K562 (cell line): ENCODE measurements at regions not wholly inside any gene's neighbourhood (a gene's known extent, or its start where the extent isn't known, plus 50 kb on each side); places are given as distances from the start of the nearest gene placed in this dataset.

ENCODE experiments used
- ATAC-seq: fragments of 200-7000 bp; cut with Tn5 transposase; 3 replicates; pipeline ENCODE4 v1.9.1; 2020; ENCODE audit warnings: moderate library complexity
- BruUV-seq: library from RNA; stranded (reverse); fragments of 400-500 nt; replicated peaks from 2 replicates; lab custom pipeline; 2021; lab: Mats Ljungman, UMichigan
- CTCF ChIA-PET: fragments of 300-600 bp; formaldehyde crosslinking; extraction: SDS; loops from one replicate; lab custom pipeline; 2021; ENCODE audit warnings: low intra/inter-chr PET ratio; lab: Yijun Ruan, JAX
- POLR2A ChIA-PET: fragments of 300-600, 350-650 bp; sonication (Branson Sonifier 250); formaldehyde crosslinking; extraction: SDS; loops from one replicate; lab custom pipeline; 2021; ENCODE audit warnings: antibody characterized with exemption, inconsistent platforms; lab: Yijun Ruan, JAX
- DNase-seq, 4 experiments: peaks; one replicate each; pipeline versions ENCODE4 v3.0.0 to v3.0.0-alpha.2; 2011 to 2018; ENCODE audit warnings: low spot score in 3 of 4, mixed read lengths in 3 of 4; ENCODE audit errors: extremely low read depth in 1 of 4
- FAIRE-seq: peaks from 2 replicates; lab custom pipeline; 2011; peaks lifted over from hg19 to GRCh38; lab: Jason Lieb, UNC
- H2AFZ ChIP-seq: 2 replicates; pipeline ENCODE4 v1.6.0; 2011; ENCODE audit warnings: low read depth, low read length, control low read depth, inconsistent platforms
- H3K27ac ChIP-seq: fragments of 200-600 bp; 3 replicates; pipeline ENCODE4 v1.8.0; 2011; ENCODE audit warnings: low read depth, mild to moderate bottlenecking, control low read depth, inconsistent platforms, low read length, moderate library complexity, mixed read lengths; ENCODE audit errors: extremely low read depth
- H3K27me3 ChIP-seq, 2 experiments: fragments of 300-600 bp in 1 of 2; 2 replicates in 1 of 2; 3 replicates in 1 of 2; pipeline versions ENCODE4 v1.6.0 to v1.8.0; 2011; ENCODE audit warnings: inconsistent platforms in 2 of 2, low read length in 2 of 2, mild to moderate bottlenecking in 1 of 2, mixed read lengths in 1 of 2, moderate library complexity in 1 of 2; ENCODE audit not compliant: control insufficient read depth in 2 of 2, insufficient read depth in 2 of 2
- H3K36me3 ChIP-seq: fragments of 300-600 bp; 3 replicates; pipeline ENCODE4 v1.8.0; 2011; ENCODE audit warnings: mild to moderate bottlenecking, low read length, inconsistent platforms; ENCODE audit not compliant: control insufficient read depth, insufficient read depth
- H3K4me1 ChIP-seq, 2 experiments: fragments of 200-600 bp in 1 of 2; replicated peaks in 1 of 2; 2 replicates in 1 of 2; 3 replicates in 1 of 2; pipeline versions ENCODE4 v1.5.1 to v1.8.0; 2011; ENCODE audit warnings: inconsistent platforms in 2 of 2, low read length in 2 of 2, mild to moderate bottlenecking in 1 of 2, mixed read lengths in 1 of 2, moderate library complexity in 1 of 2; ENCODE audit not compliant: control insufficient read depth in 2 of 2, insufficient read depth in 2 of 2
- H3K4me2 ChIP-seq: 2 replicates; pipeline ENCODE4 v1.6.1; 2011; ENCODE audit warnings: low read length, control low read depth, inconsistent platforms, mixed read lengths; ENCODE audit not compliant: insufficient read depth
- H3K4me3 ChIP-seq: fragments of 200-600 bp; sonication (generic), shearing (Covaris generic); 2 replicates; pipeline ENCODE4 v1.5.1; 2016; ENCODE audit warnings: control low read depth, inconsistent platforms
- H3K79me2 ChIP-seq: fragments of 200-600 bp; 3 replicates; pipeline ENCODE4 v1.8.0; 2011; ENCODE audit warnings: low read length, inconsistent platforms; ENCODE audit not compliant: control insufficient read depth, insufficient read depth
- H3K9ac ChIP-seq, 2 experiments: 2 replicates each; pipeline versions ENCODE4 v1.6.0 to v1.6.1; 2011; ENCODE audit warnings: low read depth in 2 of 2, low read length in 2 of 2, control low read depth in 1 of 2, inconsistent platforms in 1 of 2, mild to moderate bottlenecking in 1 of 2, mixed read lengths in 1 of 2; ENCODE audit not compliant: insufficient read depth in 1 of 2
- H3K9me1 ChIP-seq: one replicate; pipeline ENCODE4 v1.6.0; 2011; ENCODE audit warnings: inconsistent platforms, mild to moderate bottlenecking, low read length, moderate library complexity; ENCODE audit not compliant: control insufficient read depth, insufficient read depth
- H3K9me3 ChIP-seq: replicated peaks from 2 replicates; pipeline ENCODE4 v1.5.1; 2011; ENCODE audit warnings: low read depth, low read length, inconsistent platforms; ENCODE audit not compliant: control insufficient read depth, insufficient read depth
- H4K20me1 ChIP-seq: replicated peaks from 2 replicates; pipeline ENCODE4 v1.6.1; 2011; ENCODE audit warnings: low read length, inconsistent platforms, mixed read lengths; ENCODE audit not compliant: control insufficient read depth, insufficient read depth
- ARID2 ChIP-seq: fragments of 450-650 bp; IDR thresholded peaks from 2 replicates; pipeline ENCODE4 v1.6.1; 2017; ENCODE audit warnings: antibody characterized with exemption, mild to moderate bottlenecking
- CEBPB ChIP-seq: fragments of 450-650 bp; IDR thresholded peaks from 2 replicates; pipeline ENCODE4 v1.6.1; 2016; ENCODE audit warnings: missing genetic modification characterization, missing compliant biosample characterization
- CHD4 ChIP-seq: fragments of 200-600 bp; sonication (generic); IDR thresholded peaks from 3 replicates; pipeline ENCODE4 v1.6.1; 2012; ENCODE audit warnings: low read depth, mild to moderate bottlenecking, mixed read lengths, low read length, inconsistent platforms; ENCODE audit not compliant: insufficient read depth, insufficient replicate concordance, poor library complexity, severe bottlenecking
- HBP1 ChIP-seq: fragments of 450-650 bp; formaldehyde crosslinking; IDR thresholded peaks from 2 replicates; pipeline ENCODE4 v1.4.0; 2022; ENCODE audit warnings: missing genetic modification characterization
- HINFP ChIP-seq: fragments of 450-650 bp; conservative IDR thresholded peaks from 2 replicates; pipeline ENCODE4 v1.6.1; 2016; ENCODE audit warnings: missing genetic modification characterization, low read depth, mild to moderate bottlenecking, control low read depth, missing compliant biosample characterization
- HMGXB4 ChIP-seq: sonication (generic); formaldehyde crosslinking; IDR thresholded peaks from 2 replicates; pipeline ENCODE4 v1.8.1; 2023; ENCODE audit warnings: mild to moderate bottlenecking, missing genetic modification reagents
- KLF10 ChIP-seq: fragments of 250-450 bp; sonication (Bioruptor Pico); IDR thresholded peaks from 2 replicates; pipeline ENCODE4 v1.6.1; 2021; ENCODE audit warnings: matching md5 sums
- MECOM ChIP-seq: fragments of 250-450 bp; sonication (Bioruptor Pico); IDR thresholded peaks from 2 replicates; pipeline ENCODE4 v1.8.0; 2022; ENCODE audit warnings: inconsistent platforms
- MLX ChIP-seq, 2 experiments: fragments of 450-650 bp in 1 of 2; sonication (generic) in 1 of 2; formaldehyde crosslinking; conservative IDR thresholded peaks; 2 replicates each; pipeline versions ENCODE4 v1.4.0 to v1.8.1; 2020 to 2022; ENCODE audit warnings: mild to moderate bottlenecking in 1 of 2, missing genetic modification reagents in 1 of 2
- NEUROD1 ChIP-seq: fragments of 150-350 bp; IDR thresholded peaks from 2 replicates; pipeline ENCODE4 v1.6.1; 2014; ENCODE audit warnings: borderline replicate concordance, low read length, low read depth; ENCODE audit not compliant: partially characterized antibody
- NFXL1 ChIP-seq: fragments of 450-650 bp; formaldehyde crosslinking; IDR thresholded peaks from 2 replicates; pipeline ENCODE4 v1.4.0; 2021; ENCODE audit warnings: mild to moderate bottlenecking
- RHOXF2B ChIP-seq: fragments of 250-450 bp; sonication (Bioruptor Pico); conservative IDR thresholded peaks from 2 replicates; pipeline ENCODE4 v1.5.1; 2021
- SAFB2 ChIP-seq: fragments of 200-400 bp; formaldehyde crosslinking; IDR thresholded peaks from 2 replicates; pipeline ENCODE4 v1.6.1; 2018; ENCODE audit warnings: borderline replicate concordance, low read length, low read depth, moderate library complexity; ENCODE audit not compliant: severe bottlenecking
- STAT5B ChIP-seq: fragments of 250-450 bp; sonication (Bioruptor Pico); IDR thresholded peaks from 2 replicates; pipeline ENCODE4 v1.8.0; 2021; ENCODE audit warnings: mild to moderate bottlenecking, inconsistent platforms
- TEAD4 ChIP-seq, 2 experiments: sonication (generic) in 1 of 2; formaldehyde crosslinking in 1 of 2; IDR thresholded peaks; 2 replicates each; pipeline versions ENCODE4 v1.6.1 to v1.8.0; 2012 to 2022; ENCODE audit warnings: borderline replicate concordance in 1 of 2, inconsistent platforms in 1 of 2, low read length in 1 of 2, mild to moderate bottlenecking in 1 of 2, missing genetic modification reagents in 1 of 2
- TRIM24 ChIP-seq, 2 experiments: fragments of 450-650 bp; IDR thresholded peaks; 2 replicates each; pipeline ENCODE4 v1.6.1; 2016
- ZNF24 ChIP-seq: fragments of 450-650 bp; IDR thresholded peaks from 2 replicates; pipeline ENCODE4 v1.6.1; 2016
- ZNF253 ChIP-seq: fragments of 250-450 bp; sonication (Bioruptor Pico); conservative IDR thresholded peaks from 2 replicates; pipeline ENCODE4 v1.6.1; 2021; ENCODE audit warnings: mild to moderate bottlenecking
- WGBS: fragments of 100-300 bp; shearing (Covaris generic); methylation state at CpG from one replicate; pipeline ENCODE4 v1.1.6; 2016; ENCODE audit warnings: low coverage, mixed read lengths; ENCODE audit not compliant: insufficient coverage; ENCODE audit errors: missing lambda C conversion rate; 5-methylcytosine and 5-hydroxymethylcytosine counted together
- in situ Hi-C: fragments of 300-500 bp; cut with MboI; formaldehyde crosslinking; loops from 4 replicates; pipeline ENCODE4 v1.15.0; 2018; ENCODE audit warnings: inconsistent platforms, mixed read lengths
- intact Hi-C: fragments of 100-400 bp; cut with micrococcal nuclease; formaldehyde crosslinking; loops from 2 replicates; pipeline ENCODE4 v1.14.2; 2022

GRCh38 chr5:173501922-173502321 lies 114.5 kb downstream of the BOD1 start (continued):
- TF ChIP-seq HMGXB4 (CRISPR knock-in tag) (no peak), HINFP (tag) (no peak), RHOXF2B (no peak), ZNF253 (CRISPR knock-in tag) (no peak), KLF10 (CRISPR knock-in tag) (no peak), TEAD4 (IDR thresholded peaks at IDR 0.05; ENCODE audit: low read length) (no peak), TEAD4 (CRISPR knock-in tag; IDR thresholded peaks at IDR 0.05; ENCODE audit: borderline replicate concordance) (no peak)

- no peaks in the 10 kb centered on the region for H4K20me1 ChIP-seq
- ChIA-PET POLR2A (no interaction called here), CTCF (no interaction called here)
- no peaks in the 10 kb centered on the region for H3K36me3 ChIP-seq
- no peaks in the 10 kb centered on the region for H3K79me2 ChIP-seq
- H3K27me3 ChIP-seq = peaks cover 32 to 65% of the 10 kb centered on the region in 2 experiments
- H2AFZ ChIP-seq = no peak overlapping the region
- no peak overlapping the region for H3K27ac ChIP-seq
- WGBS = 0% methylated on average over 8 of the region's 8 CpGs
- no TSS peak for BruUV-seq
- no peaks in the 10 kb centered on the region for H3K9me3 ChIP-seq
- DNase-seq = no peak
- in situ Hi-C loops = no loop called here
- H3K4me1 ChIP-seq = peaks cover 0 to 3% of the 10 kb centered on the region in 2 experiments; a peak in 1 of 5 replicates
- ATAC-seq = no peak
- no peak overlapping the region for H3K4me3 ChIP-seq
- no peaks in the 10 kb centered on the region for H3K9me1 ChIP-seq
- no peak overlapping the region for H3K4me2 ChIP-seq
- no peak overlapping the region for H3K9ac ChIP-seq
- intact Hi-C loops = no loop called here
- FAIRE-seq = no peak
- TF ChIP-seq MECOM (CRISPR knock-in tag) (no peak), SAFB2 (no peak), STAT5B (CRISPR knock-in tag) (no peak), ZNF24 (no peak), NFXL1 (CRISPR knock-in tag) (no peak), CEBPB (tag) (no peak), MLX (CRISPR knock-in tag; conservative IDR thresholded peaks at IDR 0.05) (no peak), NEUROD1 (no peak), TRIM24 (IDR thresholded peaks at IDR 0.05) (no peak), ARID2 (no peak), CHD4 (no peak), HBP1 (CRISPR knock-in tag) (no peak)
Measured at GRCh38 chr5:173501271-173501670, 115.2 kb downstream of the BOD1 start.
